SK-N-SH (cell line): ENCODE measurements at regions not wholly inside any gene's neighbourhood (a gene's known extent, or its start where the extent isn't known, plus 50 kb on each side); places are given as distances from the start of the nearest gene placed in this dataset.

Experiments
- CTCF ChIP-seq: fragments of 200-600 bp; sonication (generic); IDR thresholded peaks from 2 replicates; pipeline ENCODE4 v1.6.1; 2017; ENCODE audit warnings: antibody characterized with exemption, mild to moderate bottlenecking, moderate library complexity
- FOXJ3 ChIP-seq: sonication (generic); formaldehyde crosslinking; IDR thresholded peaks from 2 replicates; pipeline ENCODE4 v1.5.1; 2020; ENCODE audit warnings: mild to moderate bottlenecking, missing genetic modification reagents
- SMC3 ChIP-seq: IDR thresholded peaks from 2 replicates; pipeline ENCODE4 v1.6.1; 2012; ENCODE audit warnings: low read depth, low read length, improper control_type of control experiment
- YY1 ChIP-seq: IDR thresholded peaks from 2 replicates; pipeline ENCODE4 v1.4.0; 2012; ENCODE audit warnings: low read depth, mild to moderate bottlenecking

DNA sequence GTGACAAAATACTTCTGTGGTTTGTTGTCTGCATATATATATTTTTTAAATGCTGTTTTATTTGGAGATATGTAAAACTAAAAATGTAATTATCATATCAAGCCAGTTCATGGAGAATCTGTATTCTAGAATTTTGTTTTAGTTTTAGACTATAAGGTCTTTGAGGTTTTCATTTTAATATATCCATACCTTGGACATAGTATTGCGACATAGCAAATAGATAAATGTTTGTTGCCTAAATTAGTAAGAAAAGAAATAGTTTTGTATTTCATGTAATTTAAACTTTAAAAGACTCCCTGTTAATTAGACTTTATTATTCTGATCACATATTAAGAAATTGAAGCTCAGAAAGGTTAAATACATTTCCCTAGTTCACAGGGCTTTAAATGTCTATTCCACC lies 472.9 kb downstream of the GBA3 start:
- TF ChIP-seq SMC3 (no peak), FOXJ3 (CRISPR knock-in tag) (no peak), CTCF (no peak), YY1 (no peak)
